Ammon's horn (tissue), 1 donor: ENCODE measurements at regions not wholly inside any gene's neighbourhood (a gene's known extent, or its start where the extent isn't known, plus 50 kb on each side); places are given as distances from the start of the nearest gene placed in this dataset.
"Not testable (repeated sequence)": the region's sequence is repeated elsewhere in the genome, so short reads cannot be mapped to it uniquely, and the experiment has no call there.

Source experiments
- DNase-seq: peaks from one replicate; pipeline ENCODE4 v3.0.0-alpha.2; 2016; ENCODE audit warnings: low spot score

DNA sequence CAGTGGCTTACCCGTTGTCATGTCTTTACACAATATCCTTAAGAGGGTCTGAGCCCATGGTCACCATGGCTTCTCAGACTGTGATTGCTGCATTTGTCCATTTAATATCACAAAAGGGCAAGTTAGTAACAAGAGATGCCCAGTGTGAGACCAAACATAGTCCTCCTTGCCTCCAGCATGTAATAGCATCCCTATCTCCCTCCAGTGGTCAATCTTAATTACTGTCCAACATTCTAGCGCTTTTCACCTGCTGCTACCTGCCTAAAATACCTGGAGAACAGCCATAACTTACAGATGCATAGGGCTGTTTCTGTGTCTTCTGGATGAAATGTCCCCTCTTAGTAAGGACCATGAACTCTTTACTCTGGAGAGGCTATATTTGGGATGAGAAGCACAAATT is 267.2 kb upstream of the DAB2 start:
- no peak for DNase-seq

DNA sequence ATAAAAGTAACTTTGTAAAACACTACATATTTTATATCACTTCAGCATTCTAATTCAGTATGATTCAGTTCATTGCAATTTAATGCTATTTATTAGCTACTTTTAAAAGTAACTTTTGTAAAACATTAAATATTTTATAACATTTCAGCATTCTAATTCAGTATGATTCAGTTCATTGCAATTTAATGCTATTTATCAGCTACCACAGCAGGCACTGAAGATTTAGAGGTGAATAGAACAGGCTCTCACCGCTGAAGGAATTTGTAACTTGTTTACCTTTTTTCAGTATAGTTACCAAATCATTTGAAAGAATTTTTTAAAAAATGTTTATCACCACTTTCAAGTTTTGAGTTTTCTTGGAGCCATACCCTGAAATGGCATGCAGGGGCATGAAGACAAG is 266.4 kb upstream of the DAB2 start:
- DNase-seq: no peak

GRCh38 chr5:39689919-39690318 is 265.1 kb upstream of the DAB2 start:
- DNase-seq: no peak

DNA sequence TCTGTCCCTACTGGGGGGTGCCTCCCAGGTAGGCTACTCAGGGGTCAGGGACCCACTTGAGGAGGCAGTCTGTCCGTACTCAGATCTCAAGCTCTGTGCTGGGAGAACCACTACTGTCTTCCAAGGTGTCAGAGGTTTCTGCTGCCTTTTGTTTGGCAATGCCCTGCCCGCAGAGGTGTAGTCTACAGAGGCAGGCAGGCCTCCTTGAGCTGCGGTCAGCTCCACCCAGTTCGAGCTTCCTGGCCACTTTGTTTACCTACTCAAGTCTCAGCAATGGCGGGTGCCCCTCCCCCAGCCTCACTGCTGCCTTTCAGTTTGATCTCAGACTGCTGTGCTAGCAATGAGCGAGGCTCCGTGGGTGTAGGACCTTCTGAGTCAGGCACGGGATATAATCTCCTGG is 263.1 kb upstream of the DAB2 start:
- DNase-seq: not testable (repeated sequence)

DNA sequence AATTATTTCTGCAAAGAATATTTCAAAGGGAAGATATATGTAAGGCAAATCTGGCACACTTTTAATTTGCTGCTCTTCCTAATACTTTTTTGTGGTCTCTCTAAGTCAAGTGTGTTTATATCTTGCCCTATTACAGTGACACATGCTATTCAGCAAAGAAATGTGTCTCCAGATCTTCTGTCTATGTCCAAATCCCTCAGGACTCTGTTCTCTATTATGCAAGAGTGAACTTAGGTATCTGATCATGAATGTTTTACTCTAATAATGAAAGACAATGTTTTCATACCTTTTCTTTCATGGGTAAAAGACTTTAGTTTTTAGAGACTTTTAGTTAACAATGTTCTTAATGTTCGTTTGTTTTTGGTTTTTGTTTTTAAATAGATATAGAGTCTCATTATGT is 255.4 kb upstream of the DAB2 start:
- no peak for DNase-seq

DNA sequence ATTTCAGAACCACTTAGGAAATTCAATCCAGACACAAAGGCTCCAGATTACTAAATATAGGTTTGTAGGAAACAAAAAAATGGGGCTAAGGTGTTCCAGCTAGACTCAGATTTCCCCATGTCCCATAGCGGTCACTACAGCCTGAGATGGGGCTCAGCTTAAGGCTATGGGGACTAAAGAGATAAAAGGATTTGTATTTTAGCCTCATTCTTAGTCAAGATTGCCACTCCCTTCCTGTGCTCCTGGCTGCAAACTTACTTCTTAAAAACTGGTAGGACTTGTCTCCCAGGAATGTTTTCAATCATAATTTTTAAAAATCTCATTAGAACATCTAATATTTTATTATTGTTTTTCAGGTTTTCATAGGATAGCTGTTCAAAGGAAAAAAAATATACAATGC is 253.8 kb upstream of the DAB2 start:
- no peak for DNase-seq

DNA sequence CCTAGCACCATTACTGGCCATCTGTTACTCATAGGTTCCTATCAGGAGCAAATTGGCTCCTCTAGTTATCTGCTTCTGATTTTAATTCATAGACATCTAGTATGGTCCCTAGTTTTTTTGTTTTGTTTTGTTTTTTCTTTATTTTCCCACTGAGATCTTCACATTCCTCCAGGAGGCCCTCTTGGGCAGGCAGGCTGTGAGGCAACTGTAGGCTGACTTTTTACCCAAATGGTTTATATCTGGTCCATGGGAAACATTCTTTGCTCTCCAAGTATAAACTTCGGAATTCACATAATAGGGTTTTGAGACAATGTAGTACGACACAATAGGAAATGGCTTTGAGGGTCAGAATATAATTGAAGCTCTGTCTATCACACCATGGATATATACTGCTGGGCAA is 250.9 kb upstream of the DAB2 start:
- DNase-seq: no peak

- DNase-seq: no peak
Observed at GRCh38 chr5:39674209-39675082, 249.7 kb upstream of the DAB2 start.

DNA sequence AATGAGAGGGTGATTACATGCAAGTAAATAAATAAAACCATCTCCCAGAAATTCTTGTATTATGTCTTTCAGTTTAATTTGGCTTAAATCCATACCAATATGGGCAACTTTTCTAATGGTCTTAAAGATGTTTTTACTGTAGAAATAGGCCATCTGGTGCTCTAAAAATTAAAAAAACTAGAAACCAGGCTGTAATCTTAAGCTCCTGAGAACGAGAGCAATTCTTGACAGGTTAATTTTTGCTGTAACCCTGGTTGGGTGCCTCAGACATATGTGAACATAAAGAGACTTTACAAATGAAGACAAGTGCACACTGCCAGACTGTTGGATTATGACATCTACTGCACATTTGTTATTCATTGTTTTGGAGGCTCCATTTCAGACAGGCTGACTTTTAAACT is 246.8 kb upstream of the DAB2 start:
- DNase-seq: no peak

DNA sequence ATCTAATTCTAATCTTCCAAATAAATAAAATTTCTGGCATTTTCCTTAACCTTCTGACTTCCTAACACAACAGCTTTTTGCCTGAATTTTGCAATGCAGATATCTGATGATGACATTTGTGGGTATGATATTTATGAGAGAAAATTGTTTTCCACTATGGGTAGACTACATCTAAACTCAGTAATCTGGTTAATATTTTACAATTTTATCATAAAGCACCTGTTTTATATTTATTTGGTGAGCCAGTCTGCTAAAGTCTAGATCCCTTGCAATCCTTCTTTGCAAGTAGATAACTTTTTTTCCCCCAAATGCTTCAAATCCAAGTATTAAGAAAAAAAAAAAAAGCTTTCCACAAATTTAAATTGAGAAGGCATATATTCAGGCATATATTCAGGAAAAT is 246.2 kb upstream of the DAB2 start:
- no peak for DNase-seq

GRCh38 chr5:39670391-39670790 is 245.6 kb upstream of the DAB2 start:
- no peak for DNase-seq

DNA sequence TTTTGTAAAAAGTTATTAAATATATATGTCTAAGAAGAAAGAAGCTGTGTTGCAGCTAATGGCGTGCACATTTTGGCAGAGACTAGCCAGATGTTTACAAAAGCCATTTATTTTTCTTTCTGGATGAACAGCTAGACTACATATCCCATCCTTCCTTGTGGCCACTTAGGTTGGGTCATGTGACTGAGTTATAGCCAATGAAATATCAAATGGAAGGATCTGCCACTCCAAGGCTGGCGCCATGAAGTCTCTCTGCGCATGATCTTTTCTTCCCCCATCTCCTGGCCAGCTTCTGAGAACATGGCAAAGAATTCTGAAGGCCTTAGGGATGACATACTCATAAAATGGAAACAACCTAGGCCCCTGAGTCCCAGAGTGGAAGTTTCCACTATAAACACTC is 244.2 kb upstream of the DAB2 start:
- DNase-seq: no peak

DNA sequence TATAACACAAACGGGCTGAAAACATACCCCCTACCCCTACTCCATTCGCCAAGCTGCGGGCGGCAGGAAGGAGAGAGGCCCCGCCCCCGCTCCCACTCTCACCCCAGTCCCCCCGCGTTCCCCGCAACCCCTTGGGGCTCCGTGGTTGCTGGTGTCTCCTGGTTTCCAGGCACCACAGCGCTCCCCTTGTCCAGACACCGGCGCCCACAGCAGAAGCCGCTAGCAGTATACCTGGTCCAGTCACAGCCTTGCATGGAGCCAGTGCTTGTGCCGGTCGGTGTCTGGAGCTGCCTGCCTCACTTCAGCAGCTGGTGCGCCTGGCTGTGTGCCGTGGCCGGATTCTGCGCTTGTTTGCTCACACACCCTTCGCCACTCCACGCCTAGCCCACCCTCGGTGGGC is 240.5 kb upstream of the DAB2 start:
- DNase-seq: no peak

- no peak for DNase-seq
Observed at GRCh38 chr5:39662945-39663344, 238.2 kb upstream of the DAB2 start.

- DNase-seq: no peak
Observed at GRCh38 chr5:39661026-39661779, 236.4 kb upstream of the DAB2 start.

DNA sequence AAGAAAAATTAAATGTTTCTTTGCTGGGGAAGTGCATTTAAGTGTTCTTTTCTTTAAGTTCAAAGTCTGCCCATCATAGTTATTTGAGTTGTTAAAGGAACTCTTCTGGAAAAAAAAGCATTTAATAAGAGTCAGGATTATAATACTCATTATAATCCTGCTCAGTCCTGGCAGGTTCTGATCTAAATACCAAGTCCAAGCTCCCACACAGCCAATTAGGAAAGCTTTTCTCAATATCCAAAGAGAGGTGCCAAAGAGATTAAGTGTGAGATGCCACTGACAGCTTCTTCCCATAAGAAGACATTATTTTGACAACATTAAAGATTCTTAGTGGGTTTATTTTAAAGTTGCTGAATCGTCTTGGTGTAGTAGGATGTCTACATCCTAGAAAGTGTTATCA is 235.2 kb upstream of the DAB2 start:
- no peak for DNase-seq

GRCh38 chr5:39658866-39659265 is 234.1 kb upstream of the DAB2 start:
- no peak for DNase-seq

GRCh38 chr5:39657943-39658342 is 233.2 kb upstream of the DAB2 start:
- DNase-seq: no peak

- DNase-seq: no peak
Observed at GRCh38 chr5:39656600-39656999, 231.8 kb upstream of the DAB2 start.

GRCh38 chr5:39654715-39655114 is 229.9 kb upstream of the DAB2 start:
- no peak for DNase-seq

GRCh38 chr5:39652481-39652880 is 227.7 kb upstream of the DAB2 start:
- not testable (repeated sequence) for DNase-seq

DNA sequence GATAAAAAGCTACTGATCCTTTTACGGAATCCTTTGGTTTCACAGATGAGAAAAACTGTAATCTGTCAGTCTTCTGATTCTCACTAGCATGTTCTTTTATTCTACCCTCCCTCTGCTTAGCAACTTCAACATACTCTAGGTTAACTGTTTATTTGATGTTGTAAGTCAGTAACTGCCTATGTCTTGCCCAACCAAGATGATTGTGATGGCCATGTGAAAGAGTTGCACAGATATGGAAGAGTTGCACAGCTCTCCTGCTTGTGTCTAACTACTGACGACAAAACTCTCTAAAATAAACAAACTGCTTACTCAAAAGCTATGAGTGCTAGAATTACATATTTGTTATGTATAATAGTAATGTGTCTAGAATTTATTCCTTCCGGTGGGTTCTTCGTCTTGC is 227.3 kb upstream of the DAB2 start:
- no peak for DNase-seq

- DNase-seq: no peak
Observed at GRCh38 chr5:39650008-39650762, 225.4 kb upstream of the DAB2 start.
